ENCODE measurements at regions not wholly inside any gene's neighbourhood (a gene's known extent, or its start where the extent isn't known, plus 50 kb on each side); places are given as distances from the start of the nearest gene placed in this dataset.

DNA sequence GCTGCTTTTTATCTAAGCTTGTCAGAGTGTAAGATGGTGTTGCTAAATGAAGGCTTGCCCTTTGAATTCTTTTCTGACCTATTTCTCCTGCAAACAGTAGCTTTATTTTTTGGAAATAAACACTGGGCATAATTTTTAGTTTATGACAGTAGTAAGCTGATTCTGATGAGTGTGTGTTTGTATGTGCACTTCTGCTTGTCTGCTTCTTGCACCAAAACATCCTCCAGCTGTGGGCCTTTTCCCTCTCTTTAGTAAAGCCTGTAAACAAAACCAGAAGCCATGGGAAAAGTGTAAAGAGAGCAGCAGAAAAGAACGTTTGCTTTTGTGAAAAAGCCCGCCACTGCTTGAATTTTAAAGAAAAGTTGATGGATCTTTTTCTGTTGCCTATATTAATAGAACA is 136.4 kb upstream of the IL12A start:
- Histone ChIP-seq H3K27ac (ENCODE audit: low read depth, low read length) (no peak overlapping the region), H3K27me3 (ENCODE audit: control insufficient read depth, low read length) (peaks cover 20% of the 10 kb centered on the region), H3K9me3 (ENCODE audit: control insufficient read depth, insufficient read depth, low read length) (no peaks in the 10 kb centered on the region), H4K20me1 (ENCODE audit: control insufficient read depth, insufficient read depth, low read depth, low read length) (no peaks in the 10 kb centered on the region), H3F3A (ENCODE audit: control insufficient read depth, insufficient read depth) (no peaks in the 10 kb centered on the region), H3K79me2 (ENCODE audit: control insufficient read depth, low read length) (no peaks in the 10 kb centered on the region), H3K4me2 (ENCODE audit: low read length) (no peak overlapping the region), H3K36me3 (ENCODE audit: control insufficient read depth, low read length) (no peaks in the 10 kb centered on the region), H3K4me3 (ENCODE audit: low read length) (no peak overlapping the region), H3K9me2 (replicated peaks; ENCODE audit: control insufficient read depth, low read length) (no peaks in the 10 kb centered on the region), H3K4me1 (ENCODE audit: control insufficient read depth, low read length) (no peaks in the 10 kb centered on the region)
- TF ChIP-seq, protein P1, sequence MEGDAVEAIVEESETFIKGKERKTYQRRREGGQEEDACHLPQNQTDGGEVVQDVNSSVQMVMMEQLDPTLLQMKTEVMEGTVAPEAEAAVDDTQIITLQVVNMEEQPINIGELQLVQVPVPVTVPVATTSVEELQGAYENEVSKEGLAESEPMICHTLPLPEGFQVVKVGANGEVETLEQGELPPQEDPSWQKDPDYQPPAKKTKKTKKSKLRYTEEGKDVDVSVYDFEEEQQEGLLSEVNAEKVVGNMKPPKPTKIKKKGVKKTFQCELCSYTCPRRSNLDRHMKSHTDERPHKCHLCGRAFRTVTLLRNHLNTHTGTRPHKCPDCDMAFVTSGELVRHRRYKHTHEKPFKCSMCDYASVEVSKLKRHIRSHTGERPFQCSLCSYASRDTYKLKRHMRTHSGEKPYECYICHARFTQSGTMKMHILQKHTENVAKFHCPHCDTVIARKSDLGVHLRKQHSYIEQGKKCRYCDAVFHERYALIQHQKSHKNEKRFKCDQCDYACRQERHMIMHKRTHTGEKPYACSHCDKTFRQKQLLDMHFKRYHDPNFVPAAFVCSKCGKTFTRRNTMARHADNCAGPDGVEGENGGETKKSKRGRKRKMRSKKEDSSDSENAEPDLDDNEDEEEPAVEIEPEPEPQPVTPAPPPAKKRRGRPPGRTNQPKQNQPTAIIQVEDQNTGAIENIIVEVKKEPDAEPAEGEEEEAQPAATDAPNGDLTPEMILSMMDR (IDR thresholded peaks at IDR 0.05; ENCODE audit: low read depth, low read length, poor library complexity, severe bottlenecking): no peak
- no peak for TF ChIP-seq EZH2phosphoT487 (IDR thresholded peaks at IDR 0.05; ENCODE audit: borderline replicate concordance, low read length)

DNA sequence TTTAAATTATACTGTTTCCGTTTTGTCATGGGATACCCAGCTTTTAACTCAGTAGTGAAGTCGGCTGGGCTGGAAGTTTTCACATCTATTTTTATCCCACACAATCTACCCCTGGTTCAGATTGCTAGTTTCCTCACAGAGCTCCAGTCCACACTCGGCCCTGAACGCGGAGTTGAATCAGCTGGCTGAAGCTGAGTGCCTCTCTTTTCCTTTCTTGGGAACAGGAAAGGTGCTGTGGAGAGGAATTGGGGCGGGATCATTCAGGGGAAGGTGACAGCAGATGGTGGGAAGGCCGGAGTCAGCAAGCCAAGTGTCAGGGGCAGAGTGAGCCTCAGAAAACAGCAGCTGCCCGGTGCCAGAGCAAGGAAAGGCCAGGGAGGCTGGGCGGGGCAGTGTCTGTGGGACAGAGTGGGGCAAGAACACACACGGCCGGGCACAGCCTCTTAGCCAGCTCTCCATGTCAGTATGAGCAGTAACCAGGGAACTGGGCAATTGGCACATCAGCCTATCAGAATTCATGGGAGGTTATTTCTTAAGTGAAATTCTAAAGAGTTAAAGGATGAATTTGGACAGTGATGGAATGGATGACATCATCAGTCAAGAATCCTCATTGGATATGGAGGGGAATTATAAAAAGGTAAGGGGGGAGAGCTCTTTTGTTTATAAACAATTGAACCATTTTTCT is 135.7 kb upstream of the IL12A start:
- no peaks in the 10 kb centered on the region for H3F3A ChIP-seq (ENCODE audit: control insufficient read depth, insufficient read depth)
- no peaks in the 10 kb centered on the region for H3K4me1 ChIP-seq (ENCODE audit: control insufficient read depth, low read length)
- peaks cover 20% of the 10 kb centered on the region for H3K27me3 ChIP-seq (ENCODE audit: control insufficient read depth, low read length)
- TF ChIP-seq EZH2phosphoT487 (IDR thresholded peaks at IDR 0.05; ENCODE audit: borderline replicate concordance, low read length): no peak
- TF ChIP-seq, protein P1 (IDR thresholded peaks at IDR 0.05; ENCODE audit: low read depth, low read length, poor library complexity, severe bottlenecking): no peak
- no peaks in the 10 kb centered on the region for H3K9me2 ChIP-seq (replicated peaks; ENCODE audit: control insufficient read depth, low read length)
- no peak overlapping the region for H3K27ac ChIP-seq (ENCODE audit: low read depth, low read length)
- no peak overlapping the region for H3K4me3 ChIP-seq (ENCODE audit: low read length)
- no peaks in the 10 kb centered on the region for H3K36me3 ChIP-seq (ENCODE audit: control insufficient read depth, low read length)
- no peak overlapping the region for H3K4me2 ChIP-seq (ENCODE audit: low read length)
- no peaks in the 10 kb centered on the region for H3K9me3 ChIP-seq (ENCODE audit: control insufficient read depth, insufficient read depth, low read length)
- no peaks in the 10 kb centered on the region for H4K20me1 ChIP-seq (ENCODE audit: control insufficient read depth, insufficient read depth, low read depth, low read length)
- no peaks in the 10 kb centered on the region for H3K79me2 ChIP-seq (ENCODE audit: control insufficient read depth, low read length)

DNA sequence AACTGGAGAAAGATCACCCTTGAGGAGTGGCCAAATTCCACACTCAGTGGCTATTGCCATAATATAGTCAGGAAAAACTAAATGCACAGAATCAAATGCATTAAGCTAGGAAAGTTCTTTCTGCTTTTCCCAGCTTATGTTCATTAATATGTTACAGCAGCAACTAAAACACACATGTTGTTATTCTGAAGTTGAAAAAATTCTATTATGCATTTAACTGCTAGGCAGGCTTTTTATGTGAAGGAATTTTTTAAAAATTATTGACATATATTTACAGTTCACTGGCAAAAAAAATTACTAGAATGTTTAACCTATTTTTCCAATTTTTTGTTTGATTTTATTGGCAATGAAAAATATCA is 135.2 kb upstream of the IL12A start:
- Histone ChIP-seq H3K4me1 (ENCODE audit: control insufficient read depth, low read length) (no peaks in the 10 kb centered on the region), H3K36me3 (ENCODE audit: control insufficient read depth, low read length) (no peaks in the 10 kb centered on the region), H3K4me3 (ENCODE audit: low read length) (no peak overlapping the region), H3K9me3 (ENCODE audit: control insufficient read depth, insufficient read depth, low read length) (no peaks in the 10 kb centered on the region), H4K20me1 (ENCODE audit: control insufficient read depth, insufficient read depth, low read depth, low read length) (no peaks in the 10 kb centered on the region), H3K9me2 (replicated peaks; ENCODE audit: control insufficient read depth, low read length) (no peaks in the 10 kb centered on the region), H3F3A (ENCODE audit: control insufficient read depth, insufficient read depth) (no peaks in the 10 kb centered on the region), H3K79me2 (ENCODE audit: control insufficient read depth, low read length) (no peaks in the 10 kb centered on the region), H3K4me2 (ENCODE audit: low read length) (no peak overlapping the region), H3K27me3 (ENCODE audit: control insufficient read depth, low read length) (peaks cover 20% of the 10 kb centered on the region), H3K27ac (ENCODE audit: low read depth, low read length) (no peak overlapping the region)
- TF ChIP-seq EZH2phosphoT487 (IDR thresholded peaks at IDR 0.05; ENCODE audit: borderline replicate concordance, low read length): no peak
- TF ChIP-seq, protein P1 (IDR thresholded peaks at IDR 0.05; ENCODE audit: low read depth, low read length, poor library complexity, severe bottlenecking): no peak

All from DOHH2 (cell line).